ENCODE measurements at regions not wholly inside any gene's neighbourhood (a gene's known extent, or its start where the extent isn't known, plus 50 kb on each side); places are given as distances from the start of the nearest gene placed in this dataset.

DNA sequence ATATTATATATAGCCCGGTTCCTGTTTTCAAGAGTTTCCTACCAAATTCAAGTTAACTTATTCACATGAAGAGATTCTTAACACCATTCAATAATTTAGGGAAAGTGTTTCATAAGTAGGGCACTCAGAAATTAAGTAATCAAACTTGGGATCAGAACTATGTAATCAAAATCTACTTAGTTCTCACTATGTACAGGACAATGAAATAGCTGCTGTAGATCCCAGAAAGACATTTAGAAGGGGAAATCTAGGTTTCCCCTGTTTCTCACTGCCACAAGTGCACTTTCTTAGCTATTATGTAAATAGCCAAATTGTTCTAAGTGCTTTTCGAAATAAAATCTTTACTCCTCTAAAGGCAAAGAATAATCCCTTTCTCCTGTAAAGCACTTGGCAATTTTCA is 493.6 kb upstream of the SETBP1 start:
- H3K4me3 Mint-ChIP-seq: no peak overlapping the region
- H3K27ac Mint-ChIP-seq: no peak overlapping the region
- H3K9me3 Mint-ChIP-seq: no peaks in the 10 kb centered on the region
- DNase-seq (no peak), ATAC-seq (ENCODE audit: low read depth) (no peak)
- H3K27me3 Mint-ChIP-seq: peaks cover 6% of the 10 kb centered on the region
- intact Hi-C loops (cut with micrococcal nuclease): no loop called here
- no peaks in the 10 kb centered on the region for H3K4me1 Mint-ChIP-seq
- TF ChIP-seq, protein P1, sequence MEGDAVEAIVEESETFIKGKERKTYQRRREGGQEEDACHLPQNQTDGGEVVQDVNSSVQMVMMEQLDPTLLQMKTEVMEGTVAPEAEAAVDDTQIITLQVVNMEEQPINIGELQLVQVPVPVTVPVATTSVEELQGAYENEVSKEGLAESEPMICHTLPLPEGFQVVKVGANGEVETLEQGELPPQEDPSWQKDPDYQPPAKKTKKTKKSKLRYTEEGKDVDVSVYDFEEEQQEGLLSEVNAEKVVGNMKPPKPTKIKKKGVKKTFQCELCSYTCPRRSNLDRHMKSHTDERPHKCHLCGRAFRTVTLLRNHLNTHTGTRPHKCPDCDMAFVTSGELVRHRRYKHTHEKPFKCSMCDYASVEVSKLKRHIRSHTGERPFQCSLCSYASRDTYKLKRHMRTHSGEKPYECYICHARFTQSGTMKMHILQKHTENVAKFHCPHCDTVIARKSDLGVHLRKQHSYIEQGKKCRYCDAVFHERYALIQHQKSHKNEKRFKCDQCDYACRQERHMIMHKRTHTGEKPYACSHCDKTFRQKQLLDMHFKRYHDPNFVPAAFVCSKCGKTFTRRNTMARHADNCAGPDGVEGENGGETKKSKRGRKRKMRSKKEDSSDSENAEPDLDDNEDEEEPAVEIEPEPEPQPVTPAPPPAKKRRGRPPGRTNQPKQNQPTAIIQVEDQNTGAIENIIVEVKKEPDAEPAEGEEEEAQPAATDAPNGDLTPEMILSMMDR (IDR thresholded peaks at IDR 0.05): no peak
- ChIA-PET CTCF (no interaction called here), POLR2A (no interaction called here)
- no peaks in the 10 kb centered on the region for H3K36me3 Mint-ChIP-seq (ENCODE audit: low read depth)

DNA sequence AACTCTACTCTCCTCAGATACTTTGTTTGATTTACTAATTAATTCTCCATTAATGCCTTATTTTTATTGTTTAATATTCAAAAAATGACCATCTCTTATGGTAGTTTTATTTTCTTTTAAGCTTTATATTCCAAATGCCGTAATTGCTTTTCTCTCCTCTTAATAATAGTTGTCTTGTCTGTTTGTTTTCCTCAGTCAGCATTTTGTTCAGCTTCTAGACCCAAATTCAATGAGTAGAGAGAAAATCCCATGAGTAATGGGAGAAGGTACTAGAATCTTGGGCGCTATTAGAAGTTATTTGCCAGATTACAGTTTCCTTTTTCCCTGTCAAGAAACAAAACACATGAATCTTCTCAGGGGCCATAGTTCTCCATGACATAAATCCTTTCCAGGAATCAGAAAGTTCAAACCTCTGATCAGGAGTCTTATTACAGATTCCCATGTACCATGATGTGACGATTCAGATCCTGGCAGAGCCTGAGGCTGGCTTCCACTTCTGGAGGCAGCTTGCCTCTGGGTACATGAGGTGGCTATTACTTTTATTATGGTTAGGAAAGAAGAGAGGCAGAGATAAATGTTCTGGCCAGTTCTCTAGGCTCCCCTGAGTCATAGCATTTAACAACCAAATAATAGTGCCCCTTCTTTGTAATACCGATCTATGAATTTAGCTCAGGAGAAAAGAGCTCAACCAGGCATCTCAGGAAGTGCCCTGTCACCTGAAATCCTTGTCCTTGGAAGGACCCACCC is 485.1 kb upstream of the SETBP1 start:
- intact Hi-C loops (cut with micrococcal nuclease): no loop called here
- no peaks in the 10 kb centered on the region for H3K9me3 Mint-ChIP-seq
- ATAC-seq (ENCODE audit: low read depth) (no peak), DNase-seq (no peak)
- ChIA-PET CTCF (no interaction called here), POLR2A (no interaction called here)
- no peaks in the 10 kb centered on the region for H3K36me3 Mint-ChIP-seq (ENCODE audit: low read depth)
- H3K4me1 Mint-ChIP-seq: no peaks in the 10 kb centered on the region
- H3K27ac Mint-ChIP-seq: no peak overlapping the region
- TF ChIP-seq, protein P1 (IDR thresholded peaks at IDR 0.05): no peak
- H3K4me3 Mint-ChIP-seq: no peak overlapping the region
- peaks cover 13% of the 10 kb centered on the region for H3K27me3 Mint-ChIP-seq

DNA sequence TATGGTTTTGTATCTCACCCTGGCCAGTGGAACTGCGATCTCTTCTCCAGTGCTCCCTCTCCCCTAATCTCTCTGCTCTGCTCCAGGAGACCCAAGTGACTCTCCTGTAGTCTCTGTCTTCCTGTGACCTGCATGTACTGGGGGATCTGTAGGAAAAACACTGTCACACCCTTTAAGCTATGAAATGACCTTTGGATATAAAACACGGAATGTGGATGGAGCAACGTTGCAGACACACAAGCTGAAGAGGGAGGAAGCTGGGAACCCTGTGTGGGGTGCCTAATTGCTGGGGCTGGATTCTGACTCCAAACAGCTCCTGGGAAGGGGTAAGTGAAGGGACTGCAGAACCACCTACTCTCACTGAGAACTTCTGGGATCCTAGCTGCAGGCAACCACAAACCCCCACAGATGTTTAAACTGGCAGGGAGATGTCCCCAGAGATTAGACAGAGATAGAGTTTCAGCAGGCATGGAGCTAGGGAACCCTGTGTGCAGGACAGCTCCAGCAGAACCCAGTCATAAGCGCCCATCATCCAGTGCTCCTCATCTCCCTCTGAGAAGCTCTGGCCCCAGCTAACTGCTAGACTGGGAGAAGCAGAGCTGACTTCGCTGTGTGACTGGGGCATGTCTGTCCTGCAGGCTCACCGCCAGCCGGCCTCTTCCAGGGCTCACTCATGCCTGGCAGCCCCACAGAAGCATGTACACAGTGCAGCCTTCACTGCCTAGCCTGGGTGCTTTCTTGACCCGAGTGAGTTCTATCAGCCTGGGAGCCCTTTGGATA is 482.7 kb upstream of the SETBP1 start:
- H3K9me3 Mint-ChIP-seq: no peaks in the 10 kb centered on the region
- TF ChIP-seq, protein P1 (IDR thresholded peaks at IDR 0.05): no peak
- intact Hi-C loops (cut with micrococcal nuclease): no loop called here
- peaks cover 13% of the 10 kb centered on the region for H3K27me3 Mint-ChIP-seq
- no peaks in the 10 kb centered on the region for H3K36me3 Mint-ChIP-seq (ENCODE audit: low read depth)
- POLR2A ChIA-PET: no interaction called here
- H3K4me3 Mint-ChIP-seq: no peak overlapping the region
- DNase-seq: no peak
- ATAC-seq (ENCODE audit: low read depth): no peak
- no peaks in the 10 kb centered on the region for H3K4me1 Mint-ChIP-seq
- H3K27ac Mint-ChIP-seq: no peak overlapping the region
- CTCF ChIA-PET: no interaction called here

DNA sequence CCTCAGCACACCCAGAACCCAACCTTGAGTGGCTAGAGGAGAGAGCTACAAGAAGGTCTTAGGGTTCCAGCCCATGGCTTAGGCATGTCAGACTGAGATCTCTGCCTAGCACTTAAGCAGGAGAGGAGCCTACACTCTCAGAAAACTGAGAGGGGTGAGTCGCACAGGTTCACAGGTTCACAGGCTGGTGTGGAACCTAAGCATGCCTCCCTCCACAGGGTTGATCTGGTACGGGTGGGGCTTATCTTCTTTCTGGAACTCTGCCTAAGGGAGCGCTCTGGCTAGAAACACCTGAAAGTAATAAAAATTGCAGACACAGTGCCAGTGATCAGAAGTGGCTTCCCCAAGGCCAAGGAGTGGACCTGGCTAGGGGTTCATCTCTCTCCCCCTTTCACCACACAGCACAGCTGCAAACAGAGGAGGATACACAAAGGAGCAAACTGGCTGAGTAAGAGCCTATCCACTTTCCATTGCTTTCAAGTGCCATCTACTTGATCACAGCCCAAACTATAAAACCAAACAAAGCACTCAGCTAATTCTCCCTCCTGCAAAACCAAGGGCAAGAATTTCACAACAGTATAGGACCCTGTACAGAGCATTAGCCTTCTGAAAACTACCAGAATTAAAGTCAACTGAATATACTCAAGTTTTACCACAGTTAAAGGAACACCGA is 481.9 kb upstream of the SETBP1 start:
- H3K27ac Mint-ChIP-seq: no peak overlapping the region
- H3K4me3 Mint-ChIP-seq: no peak overlapping the region
- no peaks in the 10 kb centered on the region for H3K4me1 Mint-ChIP-seq
- POLR2A ChIA-PET: no interaction called here
- H3K9me3 Mint-ChIP-seq: peaks cover 2% of the 10 kb centered on the region
- CTCF ChIA-PET: no interaction called here
- DNase-seq (no peak), ATAC-seq (ENCODE audit: low read depth) (no peak)
- peaks cover 15% of the 10 kb centered on the region for H3K27me3 Mint-ChIP-seq
- TF ChIP-seq, protein P1 (IDR thresholded peaks at IDR 0.05): no peak
- intact Hi-C loops (cut with micrococcal nuclease): no loop called here
- H3K36me3 Mint-ChIP-seq (ENCODE audit: low read depth): no peaks in the 10 kb centered on the region

DNA sequence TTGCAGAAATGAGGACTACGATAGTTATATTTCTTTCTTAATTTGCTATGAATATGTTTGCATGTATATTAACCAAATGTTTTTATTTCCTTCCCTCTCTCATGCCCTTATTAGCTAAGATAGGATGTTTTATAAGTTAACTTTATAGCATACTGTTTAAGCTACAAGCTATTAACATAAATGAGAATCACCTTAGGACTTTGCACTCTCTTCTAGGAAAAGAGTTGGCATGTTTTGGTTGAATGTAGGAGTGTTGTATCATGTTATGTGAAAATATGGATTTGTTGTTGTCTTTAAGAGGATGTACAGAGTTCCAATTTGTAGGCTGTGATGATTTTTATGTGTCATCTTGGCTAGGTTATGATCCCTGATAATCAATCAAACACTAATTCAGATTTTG is 467.4 kb upstream of the SETBP1 start:
- ATAC-seq (ENCODE audit: low read depth) (no peak), DNase-seq (no peak)
- TF ChIP-seq, protein P1 (IDR thresholded peaks at IDR 0.05): no peak
- ChIA-PET CTCF (no interaction called here), POLR2A (no interaction called here)
- no peak overlapping the region for H3K4me3 Mint-ChIP-seq
- intact Hi-C loops (cut with micrococcal nuclease): no loop called here
- no peaks in the 10 kb centered on the region for H3K27me3 Mint-ChIP-seq
- no peaks in the 10 kb centered on the region for H3K4me1 Mint-ChIP-seq
- no peak overlapping the region for H3K27ac Mint-ChIP-seq
- H3K9me3 Mint-ChIP-seq: no peaks in the 10 kb centered on the region
- H3K36me3 Mint-ChIP-seq (ENCODE audit: low read depth): no peaks in the 10 kb centered on the region

Measured in activated B cell treated with CpG ODN at 0.5 μM for 24 hours (primary cell).